ENCODE measurements at regions not wholly inside any gene's neighbourhood (a gene's known extent, or its start where the extent isn't known, plus 50 kb on each side); places are given as distances from the start of the nearest gene placed in this dataset.

- no peak for TF ChIP-seq CTCF (IDR thresholded peaks at IDR 0.05)
- TF ChIP-seq POLR2AphosphoS5 (IDR thresholded peaks at IDR 0.05): no peak
Observed at GRCh38 chr5:28046596-28046995, 1008.2 kb upstream of the CDH9 start.
